HFFc6 (cell line): ENCODE measurements at regions not wholly inside any gene's neighbourhood (a gene's known extent, or its start where the extent isn't known, plus 50 kb on each side); places are given as distances from the start of the nearest gene placed in this dataset.

Experiments
- DNase-seq: peaks from one replicate; pipeline ENCODE4 v3.0.0-alpha.2; 2018
- H3K27ac Mint-ChIP-seq: 2 replicates; pipeline ENCODE4 v1.8.0; 2020; ENCODE audit warnings: mild to moderate bottlenecking, mixed read lengths
- H3K27me3 Mint-ChIP-seq: 2 replicates; pipeline ENCODE4 v1.8.0; 2021; ENCODE audit warnings: mild to moderate bottlenecking, moderate library complexity, mixed read lengths; ENCODE audit not compliant: insufficient read depth
- H3K36me3 Mint-ChIP-seq: 2 replicates; pipeline ENCODE4 v1.8.0; 2021; ENCODE audit warnings: low read depth, mixed read lengths
- H3K4me1 Mint-ChIP-seq: 2 replicates; pipeline ENCODE4 v1.8.0; 2020; ENCODE audit warnings: low read depth, mixed read lengths
- H3K4me3 Mint-ChIP-seq: 2 replicates; pipeline ENCODE4 v1.8.0; 2020; ENCODE audit warnings: mild to moderate bottlenecking, moderate library complexity, mixed read lengths
- H3K9me3 Mint-ChIP-seq: 2 replicates; pipeline ENCODE4 v1.8.0; 2020; ENCODE audit warnings: mild to moderate bottlenecking, mixed read lengths
- CTCF ChIP-seq: fragments of 200-600 bp; sonication (generic); IDR thresholded peaks from 2 replicates; pipeline ENCODE4 v1.5.0; 2021; ENCODE audit warnings: antibody characterized with exemption, mild to moderate bottlenecking

DNA sequence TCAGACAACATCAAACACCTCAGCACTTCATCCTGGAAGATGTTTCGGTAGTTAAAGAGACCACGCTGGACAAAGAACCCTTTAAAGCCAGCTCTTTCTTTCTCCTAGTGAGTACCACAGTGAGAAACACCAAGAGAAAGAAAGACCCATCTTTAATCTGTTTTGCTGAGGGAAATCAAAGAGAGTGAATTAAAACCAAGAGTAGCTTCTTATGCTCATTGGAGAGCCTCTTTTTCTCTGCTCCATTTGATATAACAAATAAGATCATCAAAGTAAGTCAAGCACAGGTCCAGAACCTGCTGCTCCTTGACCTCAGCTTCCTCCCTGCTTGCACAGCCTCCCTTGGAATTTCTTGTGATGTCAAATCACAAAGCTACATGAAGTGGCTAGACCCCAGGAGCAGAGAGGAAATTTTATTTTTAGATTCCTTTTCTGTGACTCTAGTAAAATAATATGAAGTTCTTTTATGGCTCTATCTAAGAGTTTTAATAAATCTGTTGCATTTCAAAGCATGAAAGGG, 436.4 kb downstream of the C3orf38 start:
- no peaks in the 10 kb centered on the region for H3K27me3 Mint-ChIP-seq
- no peak for DNase-seq
- H3K36me3 Mint-ChIP-seq = no peaks in the 10 kb centered on the region
- peaks cover 22% of the 10 kb centered on the region for H3K9me3 Mint-ChIP-seq
- no peak for TF ChIP-seq CTCF
- H3K4me3 Mint-ChIP-seq = no peak overlapping the region
- no peak overlapping the region for H3K27ac Mint-ChIP-seq
- no peaks in the 10 kb centered on the region for H3K4me1 Mint-ChIP-seq

DNA sequence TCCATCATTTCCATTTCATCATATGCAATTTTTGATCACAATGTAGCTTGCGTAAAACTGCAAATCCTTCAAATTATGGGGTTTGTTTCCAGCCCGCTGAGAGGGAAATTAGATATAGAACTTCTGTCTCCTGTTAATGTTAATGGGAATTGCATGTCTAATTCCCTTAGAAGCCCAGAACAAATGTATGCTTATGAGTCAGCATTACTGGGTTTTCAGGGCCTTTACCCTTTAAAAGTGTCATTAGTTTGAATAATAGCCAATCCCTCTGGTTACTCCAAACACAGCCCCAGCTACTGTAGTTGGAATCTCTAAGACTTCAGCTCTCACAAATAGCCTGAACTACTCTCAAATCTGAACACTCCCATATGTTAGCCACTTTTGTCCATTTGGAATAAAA, 439.4 kb downstream of the C3orf38 start:
- Mint-ChIP-seq H3K36me3 (no peaks in the 10 kb centered on the region), H3K4me1 (no peaks in the 10 kb centered on the region), H3K9me3 (peaks cover 24% of the 10 kb centered on the region), H3K27me3 (peaks cover 2% of the 10 kb centered on the region; the same call in 1 of the 2 replicates), H3K4me3 (no peak overlapping the region), H3K27ac (no peak overlapping the region)
- no peak for DNase-seq
- no peak for TF ChIP-seq CTCF

GRCh38 chr3:88595026-88595425, 445.3 kb downstream of the C3orf38 start:
- no peak overlapping the region for H3K27ac Mint-ChIP-seq
- H3K9me3 Mint-ChIP-seq = peaks cover 9% of the 10 kb centered on the region; the same call in 1 of the 2 replicates
- no peak overlapping the region for H3K4me3 Mint-ChIP-seq
- H3K27me3 Mint-ChIP-seq = peaks cover 2% of the 10 kb centered on the region; the same call in 1 of the 2 replicates
- TF ChIP-seq CTCF = no peak
- H3K36me3 Mint-ChIP-seq = no peaks in the 10 kb centered on the region; the same call in 1 of the 2 replicates
- DNase-seq = no peak
- no peaks in the 10 kb centered on the region for H3K4me1 Mint-ChIP-seq

DNA sequence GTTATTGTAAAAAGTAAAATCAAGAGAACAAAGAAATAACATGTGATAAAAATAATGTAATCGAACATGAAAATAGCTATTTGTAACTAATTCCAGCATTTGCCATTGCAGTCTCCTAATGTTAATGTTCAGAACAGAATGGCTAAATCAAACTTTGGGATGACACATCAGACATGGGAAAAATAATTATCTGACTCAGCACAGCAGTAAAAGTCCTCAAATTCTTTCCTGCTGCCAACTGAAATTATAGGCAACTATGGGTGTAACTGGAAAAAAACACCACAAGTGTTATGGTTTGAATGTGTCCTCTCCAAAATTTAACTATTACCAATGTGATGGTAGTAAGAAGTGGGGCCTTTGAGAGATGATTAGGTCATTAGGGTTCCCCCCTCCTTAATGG, 446.7 kb downstream of the C3orf38 start:
- no peaks in the 10 kb centered on the region for H3K4me1 Mint-ChIP-seq
- no peak for DNase-seq
- no peak overlapping the region for H3K27ac Mint-ChIP-seq
- no peaks in the 10 kb centered on the region; the same call in 1 of the 2 replicates for H3K36me3 Mint-ChIP-seq
- H3K4me3 Mint-ChIP-seq = no peak overlapping the region
- H3K9me3 Mint-ChIP-seq = peaks cover 13% of the 10 kb centered on the region
- TF ChIP-seq CTCF = no peak
- H3K27me3 Mint-ChIP-seq = peaks cover 2% of the 10 kb centered on the region; the same call in 1 of the 2 replicates

DNA sequence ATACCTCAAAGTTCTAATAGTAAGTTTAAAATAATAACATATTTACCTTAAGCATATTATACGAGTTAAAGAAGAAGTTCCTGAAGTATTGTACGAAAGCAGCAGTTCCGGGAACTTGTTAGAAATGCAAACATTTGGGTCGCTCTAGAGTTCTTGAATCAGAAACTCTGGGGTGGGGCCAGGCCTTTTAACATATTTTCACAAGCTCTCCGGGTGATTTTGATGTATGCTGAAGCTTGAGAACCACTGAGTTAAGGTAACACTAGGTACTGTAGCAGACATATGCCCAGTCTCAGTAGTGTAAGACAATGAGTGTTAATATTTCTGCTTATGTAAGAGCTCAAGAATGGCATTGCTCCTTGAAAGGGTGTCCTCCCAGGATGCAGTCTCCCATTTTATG, 461.1 kb downstream of the C3orf38 start:
- no peak overlapping the region for H3K27ac Mint-ChIP-seq
- no peaks in the 10 kb centered on the region for H3K27me3 Mint-ChIP-seq
- no peak for DNase-seq
- no peak for TF ChIP-seq CTCF
- peaks cover 16% of the 10 kb centered on the region; the same call in 1 of the 2 replicates for H3K9me3 Mint-ChIP-seq
- no peaks in the 10 kb centered on the region; the same call in 1 of the 2 replicates for H3K4me1 Mint-ChIP-seq
- H3K4me3 Mint-ChIP-seq = no peak overlapping the region
- no peaks in the 10 kb centered on the region for H3K36me3 Mint-ChIP-seq
